HepG2 (cell line): ENCODE measurements at regions not wholly inside any gene's neighbourhood (a gene's known extent, or its start where the extent isn't known, plus 50 kb on each side); places are given as distances from the start of the nearest gene placed in this dataset.

ENCODE experiments used
- DBP ChIP-seq: sonication (generic); formaldehyde crosslinking; IDR thresholded peaks from 2 replicates; pipeline ENCODE4 v1.4.0; 2020; ENCODE audit warnings: missing genetic modification reagents; ENCODE audit errors: not compliant biosample characterization
- FOXC1 ChIP-seq: sonication (generic); formaldehyde crosslinking; IDR thresholded peaks from 2 replicates; pipeline ENCODE4 v1.8.0; 2022; ENCODE audit warnings: mild to moderate bottlenecking, missing genetic modification reagents, borderline replicate concordance
- GABPA ChIP-seq, 2 experiments: IDR thresholded peaks; 2 replicates each; pipeline ENCODE4 v1.6.1; 2011 to 2016; ENCODE audit warnings: low read depth in 2 of 2, low read length in 1 of 2, missing biosample characterization in 1 of 2, missing genetic modification characterization in 1 of 2
- GATA4 ChIP-seq: sonication (generic); IDR thresholded peaks from 2 replicates; pipeline ENCODE4 v1.6.1; 2016; ENCODE audit warnings: antibody characterized with exemption, low read depth, borderline replicate concordance
- HDAC2 ChIP-seq: sonication (generic); formaldehyde crosslinking; IDR thresholded peaks from 2 replicates; pipeline ENCODE4 v1.4.0; 2020; ENCODE audit warnings: missing genetic modification reagents
- HHEX ChIP-seq: IDR thresholded peaks from 2 replicates; pipeline ENCODE4 v1.6.1; 2016; ENCODE audit warnings: control low read depth
- MLX ChIP-seq: IDR thresholded peaks from 2 replicates; pipeline ENCODE4 v1.6.1; 2016
- NR2F1 ChIP-seq, 2 experiments: fragments of 450-650 bp in 1 of 2; formaldehyde crosslinking in 1 of 2; IDR thresholded peaks; 2 replicates each; pipeline versions ENCODE4 v1.5.0 to v1.6.1; 2016 to 2020; ENCODE audit warnings: mild to moderate bottlenecking in 1 of 2, missing compliant biosample characterization in 1 of 2, missing genetic modification reagents in 1 of 2, moderate library complexity in 1 of 2
- SAP130 ChIP-seq: IDR thresholded peaks from 2 replicates; pipeline ENCODE4 v1.6.1; 2016; ENCODE audit warnings: low read depth
- TARDBP ChIP-seq: sonication (generic); formaldehyde crosslinking; IDR thresholded peaks from 2 replicates; pipeline ENCODE4 v1.8.0; 2022; ENCODE audit warnings: mild to moderate bottlenecking, missing genetic modification reagents
- ZBTB38 ChIP-seq: sonication (generic); formaldehyde crosslinking; IDR thresholded peaks from 2 replicates; pipeline ENCODE4 v1.5.1; 2020; ENCODE audit warnings: mild to moderate bottlenecking, missing genetic modification reagents
- ZFP91 ChIP-seq: sonication (generic); formaldehyde crosslinking; IDR thresholded peaks from 2 replicates; pipeline ENCODE4 v1.9.0; 2022; ENCODE audit warnings: missing genetic modification reagents, mild to moderate bottlenecking, borderline replicate concordance
- ZMYM3 ChIP-seq: sonication (generic); formaldehyde crosslinking; IDR thresholded peaks from 2 replicates; pipeline ENCODE4 v1.5.1; 2020; ENCODE audit warnings: mild to moderate bottlenecking, missing genetic modification reagents
- ZNF207 ChIP-seq: fragments of 450-650 bp; IDR thresholded peaks from 2 replicates; pipeline ENCODE4 v1.6.1; 2016; ENCODE audit warnings: antibody characterized with exemption, borderline replicate concordance
- ZNF264 ChIP-seq: sonication (generic); formaldehyde crosslinking; IDR thresholded peaks from 2 replicates; pipeline ENCODE4 v1.4.0; 2020; ENCODE audit warnings: missing genetic modification reagents
- ZNF382 ChIP-seq: sonication (generic); formaldehyde crosslinking; IDR thresholded peaks from 2 replicates; pipeline ENCODE4 v1.5.0; 2020; ENCODE audit warnings: missing genetic modification reagents, mild to moderate bottlenecking, borderline replicate concordance
- ZNF609 ChIP-seq: sonication (generic); formaldehyde crosslinking; IDR thresholded peaks from 2 replicates; pipeline ENCODE4 v1.4.0; 2020; ENCODE audit warnings: mild to moderate bottlenecking, missing genetic modification reagents, borderline replicate concordance
- ZNF629 ChIP-seq: sonication (generic); formaldehyde crosslinking; conservative IDR thresholded peaks from 2 replicates; pipeline ENCODE4 v1.5.0; 2020; ENCODE audit warnings: missing genetic modification reagents
- TF ChIP-seq, protein P1 (sequence below): sonication (generic); formaldehyde crosslinking; IDR thresholded peaks from 2 replicates; pipeline ENCODE4 v1.4.0; 2020; ENCODE audit warnings: missing genetic modification reagents

GRCh38 chr2:101556033-101556459 lies 81.1 kb upstream of the RFX8 start (continued):
- TF ChIP-seq NR2F1 (CRISPR knock-in tag; IDR thresholded peaks at IDR 0.05): peak; percentile 93 to 98
- peak; percentile 42; the same call in 1 of the 2 replicates for TF ChIP-seq ZFP91 (CRISPR knock-in tag)
- 0 out of 2 replicates have a peak, but pooled peaks have one; percentile 64 for TF ChIP-seq ZNF264 (CRISPR knock-in tag)
- 0 out of 2 replicates have a peak, but pooled peaks have one; percentile 23 for TF ChIP-seq GATA4
- TF ChIP-seq, protein P1, sequence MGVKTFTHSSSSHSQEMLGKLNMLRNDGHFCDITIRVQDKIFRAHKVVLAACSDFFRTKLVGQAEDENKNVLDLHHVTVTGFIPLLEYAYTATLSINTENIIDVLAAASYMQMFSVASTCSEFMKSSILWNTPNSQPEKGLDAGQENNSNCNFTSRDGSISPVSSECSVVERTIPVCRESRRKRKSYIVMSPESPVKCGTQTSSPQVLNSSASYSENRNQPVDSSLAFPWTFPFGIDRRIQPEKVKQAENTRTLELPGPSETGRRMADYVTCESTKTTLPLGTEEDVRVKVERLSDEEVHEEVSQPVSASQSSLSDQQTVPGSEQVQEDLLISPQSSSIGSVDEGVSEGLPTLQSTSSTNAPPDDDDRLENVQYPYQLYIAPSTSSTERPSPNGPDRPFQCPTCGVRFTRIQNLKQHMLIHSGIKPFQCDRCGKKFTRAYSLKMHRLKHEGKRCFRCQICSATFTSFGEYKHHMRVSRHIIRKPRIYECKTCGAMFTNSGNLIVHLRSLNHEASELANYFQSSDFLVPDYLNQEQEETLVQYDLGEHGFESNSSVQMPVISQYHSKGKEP (CRISPR knock-in tag): 0 out of 2 replicates have a peak, but pooled peaks have one; percentile 21
- peak; percentile 92 for TF ChIP-seq ZNF609 (CRISPR knock-in tag)
- peak; percentile 75; the same call in 1 of the 2 replicates for TF ChIP-seq TARDBP (CRISPR knock-in tag)
- no peak for TF ChIP-seq DBP (CRISPR knock-in tag)
- TF ChIP-seq ZBTB38 (CRISPR knock-in tag): peak; percentile 83
- TF ChIP-seq ZNF207: no peak
- peak; percentile 45; the same call in 1 of the 2 replicates for TF ChIP-seq MLX (CRISPR knock-in tag)
- no peak for TF ChIP-seq ZNF382 (CRISPR knock-in tag)
- TF ChIP-seq ZNF629 (CRISPR knock-in tag): peak; percentile 45; the same call in 1 of the 2 replicates
- peak; percentile 92 for TF ChIP-seq ZMYM3 (CRISPR knock-in tag)
- 0 out of 2 replicates have a peak, but pooled peaks have one; percentile 62 for TF ChIP-seq FOXC1
- TF ChIP-seq SAP130 (CRISPR knock-in tag): peak; percentile 76
- TF ChIP-seq HHEX (CRISPR knock-in tag): peak; percentile 65; the same call in 1 of the 2 replicates
- TF ChIP-seq HDAC2 (CRISPR knock-in tag): peak; percentile 95
- TF ChIP-seq GABPA (IDR thresholded peaks at IDR 0.05; ENCODE audit: low read depth, low read length): no peak
- peak; percentile 46; the same call in 1 of the 2 replicates for TF ChIP-seq GABPA (CRISPR knock-in tag; IDR thresholded peaks at IDR 0.05; ENCODE audit: low read depth)
